K562 (cell line): ENCODE measurements at regions not wholly inside any gene's neighbourhood (a gene's known extent, or its start where the extent isn't known, plus 50 kb on each side); places are given as distances from the start of the nearest gene placed in this dataset.

Experiments
- ATAC-seq: fragments of 200-7000 bp; cut with Tn5 transposase; 3 replicates; pipeline ENCODE4 v1.9.1; 2020; ENCODE audit warnings: moderate library complexity
- BruUV-seq: library from RNA; stranded (reverse); fragments of 400-500 nt; replicated peaks from 2 replicates; lab custom pipeline; 2021; lab: Mats Ljungman, UMichigan
- CTCF ChIA-PET: fragments of 300-600 bp; formaldehyde crosslinking; extraction: SDS; loops from one replicate; lab custom pipeline; 2021; ENCODE audit warnings: low intra/inter-chr PET ratio; lab: Yijun Ruan, JAX
- POLR2A ChIA-PET: fragments of 300-600, 350-650 bp; sonication (Branson Sonifier 250); formaldehyde crosslinking; extraction: SDS; loops from one replicate; lab custom pipeline; 2021; ENCODE audit warnings: antibody characterized with exemption, inconsistent platforms; lab: Yijun Ruan, JAX
- DNase-seq, 4 experiments: peaks; one replicate each; pipeline versions ENCODE4 v3.0.0 to v3.0.0-alpha.2; 2011 to 2018; ENCODE audit warnings: low spot score in 3 of 4, mixed read lengths in 3 of 4; ENCODE audit errors: extremely low read depth in 1 of 4
- FAIRE-seq: peaks from 2 replicates; lab custom pipeline; 2011; peaks lifted over from hg19 to GRCh38; lab: Jason Lieb, UNC
- H2AFZ ChIP-seq: 2 replicates; pipeline ENCODE4 v1.6.0; 2011; ENCODE audit warnings: low read depth, low read length, control low read depth, inconsistent platforms
- H3K27ac ChIP-seq: fragments of 200-600 bp; 3 replicates; pipeline ENCODE4 v1.8.0; 2011; ENCODE audit warnings: low read depth, mild to moderate bottlenecking, control low read depth, inconsistent platforms, low read length, moderate library complexity, mixed read lengths; ENCODE audit errors: extremely low read depth
- H3K27me3 ChIP-seq, 2 experiments: fragments of 300-600 bp in 1 of 2; 2 replicates in 1 of 2; 3 replicates in 1 of 2; pipeline versions ENCODE4 v1.6.0 to v1.8.0; 2011; ENCODE audit warnings: inconsistent platforms in 2 of 2, low read length in 2 of 2, mild to moderate bottlenecking in 1 of 2, mixed read lengths in 1 of 2, moderate library complexity in 1 of 2; ENCODE audit not compliant: control insufficient read depth in 2 of 2, insufficient read depth in 2 of 2
- H3K36me3 ChIP-seq: fragments of 300-600 bp; 3 replicates; pipeline ENCODE4 v1.8.0; 2011; ENCODE audit warnings: mild to moderate bottlenecking, low read length, inconsistent platforms; ENCODE audit not compliant: control insufficient read depth, insufficient read depth
- H3K4me1 ChIP-seq, 2 experiments: fragments of 200-600 bp in 1 of 2; replicated peaks in 1 of 2; 2 replicates in 1 of 2; 3 replicates in 1 of 2; pipeline versions ENCODE4 v1.5.1 to v1.8.0; 2011; ENCODE audit warnings: inconsistent platforms in 2 of 2, low read length in 2 of 2, mild to moderate bottlenecking in 1 of 2, mixed read lengths in 1 of 2, moderate library complexity in 1 of 2; ENCODE audit not compliant: control insufficient read depth in 2 of 2, insufficient read depth in 2 of 2
- H3K4me2 ChIP-seq: 2 replicates; pipeline ENCODE4 v1.6.1; 2011; ENCODE audit warnings: low read length, control low read depth, inconsistent platforms, mixed read lengths; ENCODE audit not compliant: insufficient read depth
- H3K4me3 ChIP-seq: fragments of 200-600 bp; sonication (generic), shearing (Covaris generic); 2 replicates; pipeline ENCODE4 v1.5.1; 2016; ENCODE audit warnings: control low read depth, inconsistent platforms
- H3K79me2 ChIP-seq: fragments of 200-600 bp; 3 replicates; pipeline ENCODE4 v1.8.0; 2011; ENCODE audit warnings: low read length, inconsistent platforms; ENCODE audit not compliant: control insufficient read depth, insufficient read depth
- H3K9ac ChIP-seq, 2 experiments: 2 replicates each; pipeline versions ENCODE4 v1.6.0 to v1.6.1; 2011; ENCODE audit warnings: low read depth in 2 of 2, low read length in 2 of 2, control low read depth in 1 of 2, inconsistent platforms in 1 of 2, mild to moderate bottlenecking in 1 of 2, mixed read lengths in 1 of 2; ENCODE audit not compliant: insufficient read depth in 1 of 2
- H3K9me1 ChIP-seq: one replicate; pipeline ENCODE4 v1.6.0; 2011; ENCODE audit warnings: inconsistent platforms, mild to moderate bottlenecking, low read length, moderate library complexity; ENCODE audit not compliant: control insufficient read depth, insufficient read depth
- H3K9me3 ChIP-seq: replicated peaks from 2 replicates; pipeline ENCODE4 v1.5.1; 2011; ENCODE audit warnings: low read depth, low read length, inconsistent platforms; ENCODE audit not compliant: control insufficient read depth, insufficient read depth
- H4K20me1 ChIP-seq: replicated peaks from 2 replicates; pipeline ENCODE4 v1.6.1; 2011; ENCODE audit warnings: low read length, inconsistent platforms, mixed read lengths; ENCODE audit not compliant: control insufficient read depth, insufficient read depth
- CXXC5 ChIP-seq: fragments of 250-450 bp; sonication (Bioruptor Pico); IDR thresholded peaks from 2 replicates; pipeline ENCODE4 v1.8.0; 2022; ENCODE audit warnings: inconsistent platforms, mild to moderate bottlenecking, moderate library complexity
- EP300 ChIP-seq: IDR thresholded peaks from 2 replicates; pipeline ENCODE4 v1.6.1; 2012; ENCODE audit warnings: low read length, improper control_type of control experiment
- ESRRB ChIP-seq: fragments of 250-450 bp; sonication (Bioruptor Pico); IDR thresholded peaks from 2 replicates; pipeline ENCODE4 v1.5.0; 2020; ENCODE audit warnings: mild to moderate bottlenecking, moderate library complexity, borderline replicate concordance
- ETS1 ChIP-seq: conservative IDR thresholded peaks from 2 replicates; pipeline ENCODE4 v1.6.1; 2011; ENCODE audit warnings: low read depth, mild to moderate bottlenecking, low read length; ENCODE audit not compliant: control insufficient read depth
- IRF9 ChIP-seq: fragments of 450-650 bp; IDR thresholded peaks from 2 replicates; pipeline ENCODE4 v1.6.1; 2016; ENCODE audit warnings: missing biosample characterization, missing genetic modification characterization
- MLX ChIP-seq, 2 experiments: fragments of 450-650 bp in 1 of 2; sonication (generic) in 1 of 2; formaldehyde crosslinking; conservative IDR thresholded peaks; 2 replicates each; pipeline versions ENCODE4 v1.4.0 to v1.8.1; 2020 to 2022; ENCODE audit warnings: mild to moderate bottlenecking in 1 of 2, missing genetic modification reagents in 1 of 2
- NRF1 ChIP-seq, 2 experiments: fragments of 450-650 bp; IDR thresholded peaks in 1 of 2; conservative IDR thresholded peaks in 1 of 2; 2 replicates each; pipeline ENCODE4 v1.6.1; 2014; ENCODE audit warnings: mild to moderate bottlenecking in 2 of 2
- TCF15 ChIP-seq: fragments of 250-450 bp; sonication (Bioruptor Pico); IDR thresholded peaks from 2 replicates; pipeline ENCODE4 v1.8.0; 2022; ENCODE audit warnings: moderate library complexity, mild to moderate bottlenecking, inconsistent platforms
- TGIF2 ChIP-seq: sonication (generic); formaldehyde crosslinking; IDR thresholded peaks from 2 replicates; pipeline ENCODE4 v1.8.1; 2022; ENCODE audit warnings: mild to moderate bottlenecking, missing genetic modification reagents, moderate library complexity
- TRIM25 ChIP-seq: fragments of 450-650 bp; IDR thresholded peaks from 2 replicates; pipeline ENCODE4 v1.7.0; 2016; ENCODE audit warnings: borderline replicate concordance
- ZNF512 ChIP-seq: IDR thresholded peaks from 2 replicates; pipeline ENCODE4 v1.6.1; 2016; ENCODE audit warnings: missing genetic modification characterization, missing compliant biosample characterization
- ZNF518B ChIP-seq: fragments of 250-450 bp; sonication (Bioruptor Pico); IDR thresholded peaks from 2 replicates; pipeline ENCODE4 v1.5.0; 2021; ENCODE audit warnings: mild to moderate bottlenecking, moderate library complexity
- WGBS: fragments of 100-300 bp; shearing (Covaris generic); methylation state at CpG from one replicate; pipeline ENCODE4 v1.1.6; 2016; ENCODE audit warnings: low coverage, mixed read lengths; ENCODE audit not compliant: insufficient coverage; ENCODE audit errors: missing lambda C conversion rate; 5-methylcytosine and 5-hydroxymethylcytosine counted together
- in situ Hi-C: fragments of 300-500 bp; cut with MboI; formaldehyde crosslinking; loops from 4 replicates; pipeline ENCODE4 v1.15.0; 2018; ENCODE audit warnings: inconsistent platforms, mixed read lengths
- intact Hi-C: fragments of 100-400 bp; cut with micrococcal nuclease; formaldehyde crosslinking; loops from 2 replicates; pipeline ENCODE4 v1.14.2; 2022

GRCh38 chr7:88485821-88486220, 179.1 kb upstream of the STEAP4 start:
- WGBS = 0% methylated on average over 2 of the region's 2 CpGs
- no TSS peak for BruUV-seq
- Histone ChIP-seq H3K27ac (no peak overlapping the region), H3K4me1 (no peaks in the 10 kb centered on the region), H4K20me1 (no peaks in the 10 kb centered on the region), H3K4me3 (no peak overlapping the region), H3K79me2 (no peaks in the 10 kb centered on the region), H3K9me1 (no peaks in the 10 kb centered on the region), H3K9me3 (no peaks in the 10 kb centered on the region; the same call in 1 of the 2 replicates), H3K27me3 (no peaks in the 10 kb centered on the region), H2AFZ (no peak overlapping the region), H3K4me2 (no peak overlapping the region), H3K9ac (no peak overlapping the region), H3K36me3 (no peaks in the 10 kb centered on the region)
- TF ChIP-seq EP300 = no peak
- no peak for TF ChIP-seq TCF15 (CRISPR knock-in tag)
- no peak for TF ChIP-seq ZNF518B (CRISPR knock-in tag)
- no peak for TF ChIP-seq TRIM25
- TF ChIP-seq IRF9 = no peak
- no peak for TF ChIP-seq ESRRB
- TF ChIP-seq ETS1 = no peak
- TF ChIP-seq MLX (CRISPR knock-in tag; conservative IDR thresholded peaks at IDR 0.05) = no peak
- TF ChIP-seq NRF1 (conservative IDR thresholded peaks at IDR 0.05 in 1 of 2, IDR thresholded peaks at IDR 0.05 in 1 of 2) = no peak
- no peak for TF ChIP-seq ZNF512 (tag)
- TF ChIP-seq CXXC5 (CRISPR knock-in tag) = no peak
- no peak for TF ChIP-seq TGIF2 (CRISPR knock-in tag)
- FAIRE-seq (no peak), ATAC-seq (no peak), DNase-seq (no peak)
- POLR2A ChIA-PET = no interaction called here
- in situ Hi-C loops = no loop called here
- CTCF ChIA-PET = no interaction called here
- intact Hi-C loops = no loop called here
